GM18507 (cell line): ENCODE measurements at regions not wholly inside any gene's neighbourhood (a gene's known extent, or its start where the extent isn't known, plus 50 kb on each side); places are given as distances from the start of the nearest gene placed in this dataset.

Source experiments
- DNase-seq: peaks from one replicate; pipeline ENCODE4 v3.0.0; 2011; ENCODE audit warnings: low read depth; ENCODE audit not compliant: insufficient read length; ENCODE audit errors: extremely low spot score
- FAIRE-seq: peaks from 2 replicates; lab custom pipeline; 2011; peaks lifted over from hg19 to GRCh38; lab: Jason Lieb, UNC

- DNase-seq (no peak), FAIRE-seq (no peak)
Measured at GRCh38 chr12:24496755-24497154, 452.1 kb downstream of the BCAT1 start.

GRCh38 chr12:24494401-24494800 is 454.5 kb downstream of the BCAT1 start:
- no peak for DNase-seq
- no peak for FAIRE-seq

GRCh38 chr12:24491968-24492367 is 456.9 kb downstream of the BCAT1 start:
- DNase-seq (no peak), FAIRE-seq (no peak)

- DNase-seq: no peak
- FAIRE-seq: no peak
Measured at GRCh38 chr12:24489939-24490338, 459.0 kb downstream of the BCAT1 start.

GRCh38 chr12:24488906-24489619 is 459.8 kb downstream of the BCAT1 start:
- FAIRE-seq: no peak
- DNase-seq: no peak

GRCh38 chr12:24488091-24488596 is 460.8 kb downstream of the BCAT1 start:
- DNase-seq (no peak), FAIRE-seq (no peak)

- FAIRE-seq (no peak), DNase-seq (no peak)
Measured at GRCh38 chr12:24487606-24488005, 461.3 kb downstream of the BCAT1 start.

GRCh38 chr12:24483732-24484131 is 465.2 kb downstream of the BCAT1 start:
- no peak for DNase-seq
- FAIRE-seq: no peak

- no peak for DNase-seq
- no peak for FAIRE-seq
Measured at GRCh38 chr12:24482882-24483604, 465.9 kb downstream of the BCAT1 start.

- FAIRE-seq (no peak), DNase-seq (no peak)
Measured at GRCh38 chr12:24482044-24482443, 466.9 kb downstream of the BCAT1 start.

- FAIRE-seq (no peak), DNase-seq (no peak)
Measured at GRCh38 chr12:24480766-24481449, 468.0 kb downstream of the BCAT1 start.

GRCh38 chr12:24479131-24479530 is 469.8 kb downstream of the BCAT1 start:
- DNase-seq: no peak
- no peak for FAIRE-seq

- DNase-seq (no peak), FAIRE-seq (no peak)
Measured at GRCh38 chr12:24478254-24478653, 470.6 kb downstream of the BCAT1 start.

GRCh38 chr12:24476310-24476709 is 472.6 kb downstream of the BCAT1 start:
- FAIRE-seq: no peak
- DNase-seq: no peak

GRCh38 chr12:24475337-24475736 is 473.6 kb downstream of the BCAT1 start:
- FAIRE-seq (no peak), DNase-seq (no peak)

- FAIRE-seq (no peak), DNase-seq (no peak)
Measured at GRCh38 chr12:24473097-24473496, 475.8 kb downstream of the BCAT1 start.

- FAIRE-seq (no peak), DNase-seq (no peak)
Measured at GRCh38 chr12:24470050-24470449, 478.9 kb downstream of the BCAT1 start.

GRCh38 chr12:24469089-24469488 is 479.8 kb downstream of the BCAT1 start:
- FAIRE-seq (no peak), DNase-seq (no peak)

GRCh38 chr12:24467226-24467625 is 481.7 kb downstream of the BCAT1 start:
- DNase-seq (no peak), FAIRE-seq (no peak)

- FAIRE-seq: no peak
- no peak for DNase-seq
Measured at GRCh38 chr12:24463375-24463774, 485.5 kb downstream of the BCAT1 start.
